DMS 273 treated with DMSO at 0.1 percent for 48 hours (cell line): ENCODE measurements at regions not wholly inside any gene's neighbourhood (a gene's known extent, or its start where the extent isn't known, plus 50 kb on each side); places are given as distances from the start of the nearest gene placed in this dataset.
"Not testable (repeated sequence)": the region's sequence is repeated elsewhere in the genome, so short reads cannot be mapped to it uniquely, and the experiment has no call there.

Experiments
- DNase-seq: peaks from one replicate; lab custom pipeline; 2025; lab: John Stamatoyannopoulos, UW

DNA sequence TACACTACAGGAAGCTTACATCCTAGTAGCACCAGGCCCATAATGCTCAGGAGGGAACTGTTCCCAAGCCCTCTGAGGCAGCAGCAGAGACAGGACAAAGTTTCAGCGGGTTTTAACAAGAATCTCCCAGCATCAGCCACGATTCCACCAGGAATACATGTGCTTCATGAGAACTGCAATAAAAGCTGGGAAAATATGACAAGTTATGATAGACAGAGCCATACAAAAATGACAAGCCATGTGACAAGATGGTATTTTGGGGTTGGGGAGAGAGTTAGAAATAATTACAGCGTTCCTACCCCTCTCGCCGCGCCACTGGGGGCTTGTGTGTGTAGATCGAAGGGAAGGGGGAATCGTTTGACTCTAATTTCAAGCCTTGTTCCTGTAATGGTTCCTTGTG lies 112.7 kb upstream of the CTBP2 start:
- DNase-seq: no peak

DNA sequence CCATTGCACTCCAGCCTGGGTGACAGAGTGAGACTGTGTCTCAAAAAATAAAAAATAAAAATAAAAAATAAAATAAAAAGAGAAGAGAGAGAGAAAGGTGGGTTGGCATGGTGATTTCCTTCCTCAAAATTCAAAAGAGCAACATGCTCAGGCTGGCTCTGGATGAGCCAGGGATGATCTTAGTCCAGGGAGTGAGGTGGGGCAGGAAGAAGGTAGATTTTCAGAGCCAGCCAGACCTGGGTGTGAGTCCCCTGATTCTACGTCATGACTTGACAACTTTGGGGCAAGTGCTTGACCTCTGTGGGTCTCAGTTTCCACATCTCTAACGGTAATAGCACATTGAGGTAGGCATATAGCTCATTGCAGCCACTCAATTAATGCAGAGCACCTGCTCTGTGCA lies 109.4 kb upstream of the CTBP2 start:
- DNase-seq: no peak

GRCh38 chr10:125266966-125267365 lies 106.6 kb upstream of the CTBP2 start:
- no peak for DNase-seq

GRCh38 chr10:125266541-125266940 lies 106.2 kb upstream of the CTBP2 start:
- DNase-seq: no peak

DNA sequence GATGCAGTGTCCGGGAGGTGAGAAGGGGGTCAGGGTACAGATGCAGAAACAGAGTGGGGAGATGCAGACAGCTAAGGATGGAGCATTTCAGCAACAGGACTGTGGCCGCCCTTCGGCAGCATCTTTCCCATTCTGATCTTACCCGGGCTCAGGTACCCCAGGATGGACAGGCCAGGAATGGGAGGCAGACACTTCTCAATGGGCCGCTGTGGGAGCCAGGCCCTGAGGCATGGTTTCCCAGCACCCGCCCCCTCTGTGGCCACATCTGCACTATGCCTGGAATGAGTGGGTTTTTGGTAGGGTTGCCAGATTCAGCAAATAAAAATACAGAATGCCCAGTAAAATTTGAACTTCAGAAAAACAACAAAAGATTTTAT lies 105.2 kb upstream of the CTBP2 start:
- DNase-seq: no peak

DNA sequence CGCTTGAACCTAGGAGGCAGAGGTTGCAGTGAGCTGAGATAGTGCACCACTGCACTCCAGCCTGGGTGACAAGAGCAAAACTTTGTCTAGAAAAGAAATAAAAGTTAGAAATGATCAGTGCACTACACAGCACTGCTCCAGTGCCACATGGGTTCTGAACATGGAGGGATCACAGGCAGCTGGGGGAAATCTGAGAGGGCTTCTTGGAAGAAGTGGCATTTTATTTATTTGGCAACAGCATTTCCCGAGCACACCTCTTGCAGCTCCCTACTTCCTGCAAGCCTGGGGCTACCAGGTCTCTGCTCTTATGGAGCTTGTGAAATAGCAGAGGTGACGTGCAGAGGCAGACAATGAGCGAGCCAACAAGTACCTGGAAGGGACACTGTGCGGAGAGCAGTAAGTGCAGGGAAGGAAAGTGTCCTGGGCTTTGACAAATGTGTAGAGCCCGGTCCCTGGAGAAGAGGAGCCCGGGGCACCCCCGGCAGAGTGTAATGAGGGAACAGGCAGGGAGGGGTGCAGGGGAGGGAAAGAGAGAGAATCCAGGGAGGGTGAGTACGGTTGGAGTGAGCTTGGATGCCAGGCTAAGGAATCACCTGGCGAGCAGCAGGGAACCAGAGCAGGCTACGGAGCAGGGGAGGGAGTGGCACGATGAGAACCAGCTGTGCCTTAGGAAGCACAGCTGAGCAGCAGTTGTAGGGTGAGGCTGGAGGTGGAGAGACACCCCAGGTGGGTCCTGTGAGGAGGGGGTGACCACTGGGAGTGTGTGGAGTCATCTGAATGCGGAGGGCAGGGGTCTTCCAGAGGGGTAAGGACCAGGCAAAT lies 104.6 kb upstream of the CTBP2 start:
- no peak for DNase-seq

DNA sequence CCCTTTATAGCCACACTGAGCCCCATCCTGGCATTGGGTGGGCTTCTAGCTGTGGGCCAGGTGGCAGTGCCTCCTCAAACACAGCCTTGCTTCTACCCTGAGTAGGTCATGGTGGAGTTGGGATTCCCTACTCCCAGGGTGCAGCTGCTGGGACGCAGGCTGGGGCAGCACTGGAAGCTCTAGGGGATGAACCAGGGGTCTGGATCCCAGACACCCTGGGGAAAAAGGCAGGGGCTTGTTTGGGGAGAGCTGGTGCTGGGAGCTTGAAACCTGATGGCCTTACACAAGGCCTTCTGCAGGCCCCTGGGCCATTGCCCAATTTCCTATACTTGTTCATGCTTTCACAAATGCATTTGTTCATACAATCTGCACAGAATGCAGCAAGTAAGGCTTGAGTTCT lies 103.7 kb upstream of the CTBP2 start:
- DNase-seq: no peak

DNA sequence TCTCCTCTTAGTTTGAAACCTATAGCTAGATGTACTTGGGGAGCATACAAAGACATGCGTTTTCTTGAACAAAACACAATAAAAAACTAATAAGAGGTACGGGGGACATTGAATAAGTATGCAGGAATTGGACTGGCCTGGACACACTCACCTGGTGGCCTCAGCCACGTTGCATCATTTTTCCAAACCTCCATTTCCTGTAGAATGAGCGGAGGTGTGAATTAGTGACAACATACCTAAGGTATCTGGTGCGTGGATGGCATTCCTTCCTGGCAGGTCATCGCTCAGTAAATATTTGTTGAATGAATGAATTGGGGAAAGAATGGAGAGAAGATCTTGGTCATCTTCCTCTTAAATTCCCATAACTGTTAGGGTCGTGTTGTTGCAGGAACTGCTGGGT lies 103.2 kb upstream of the CTBP2 start:
- no peak for DNase-seq

- no peak for DNase-seq
These were observed 102.6 kb upstream of the CTBP2 start for GRCh38 chr10:125262920-125263319.

- no peak for DNase-seq
These were observed 102.0 kb upstream of the CTBP2 start for GRCh38 chr10:125262409-125262808.

DNA sequence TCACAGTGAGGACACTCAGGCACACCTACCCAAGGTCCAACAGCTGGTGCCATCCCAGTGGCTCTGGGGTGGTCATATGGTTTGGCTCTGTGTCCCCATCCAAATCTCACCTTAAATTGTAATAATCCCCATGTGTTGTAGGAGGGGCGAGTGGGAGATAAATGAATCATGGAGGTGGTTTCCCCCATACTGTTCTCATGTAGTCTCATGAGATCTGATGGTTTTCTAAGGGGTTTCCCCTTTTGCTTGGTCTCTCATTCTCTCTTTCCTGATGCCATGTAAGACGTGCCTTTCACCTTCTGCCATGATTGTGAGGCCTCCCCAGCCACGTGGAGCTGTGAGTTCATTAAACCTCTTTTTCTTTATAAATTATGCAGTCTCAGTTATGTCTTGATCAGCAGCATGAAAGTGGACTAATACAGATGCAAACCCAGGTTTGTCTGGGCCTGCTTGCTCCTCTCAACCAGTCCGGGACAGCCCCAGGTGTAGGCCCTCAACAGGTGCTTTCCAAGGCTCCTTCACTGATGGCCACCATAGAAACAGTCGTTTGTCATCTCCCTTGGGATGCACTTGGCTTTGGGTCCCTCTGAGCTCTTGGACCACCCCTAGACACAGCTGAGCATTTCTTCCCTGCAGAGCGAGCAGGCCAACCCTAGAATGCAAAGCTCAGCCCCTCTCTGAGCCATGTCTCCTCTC lies 101.3 kb upstream of the CTBP2 start:
- DNase-seq: no peak

DNA sequence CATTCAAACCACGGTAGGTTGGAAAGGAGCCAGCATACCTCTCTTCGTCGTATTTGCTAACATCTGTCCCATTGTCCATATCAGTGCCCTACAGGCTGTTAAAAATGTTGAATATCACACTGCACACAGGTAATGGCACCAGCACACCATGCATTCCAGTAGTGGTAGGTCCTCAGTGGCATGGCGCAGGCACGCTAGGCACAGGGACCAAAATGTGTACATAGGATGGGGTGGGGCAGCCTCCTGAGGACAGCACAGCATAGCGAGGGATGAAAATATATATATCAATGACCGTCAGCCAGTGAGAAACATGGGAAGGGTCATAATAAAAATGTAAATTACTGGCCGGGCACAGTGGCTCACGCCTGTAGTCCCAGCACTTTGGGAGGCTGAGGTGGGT lies 99.9 kb upstream of the CTBP2 start:
- no peak for DNase-seq

- DNase-seq: no peak
These were observed 99.3 kb upstream of the CTBP2 start for GRCh38 chr10:125259651-125260050.

DNA sequence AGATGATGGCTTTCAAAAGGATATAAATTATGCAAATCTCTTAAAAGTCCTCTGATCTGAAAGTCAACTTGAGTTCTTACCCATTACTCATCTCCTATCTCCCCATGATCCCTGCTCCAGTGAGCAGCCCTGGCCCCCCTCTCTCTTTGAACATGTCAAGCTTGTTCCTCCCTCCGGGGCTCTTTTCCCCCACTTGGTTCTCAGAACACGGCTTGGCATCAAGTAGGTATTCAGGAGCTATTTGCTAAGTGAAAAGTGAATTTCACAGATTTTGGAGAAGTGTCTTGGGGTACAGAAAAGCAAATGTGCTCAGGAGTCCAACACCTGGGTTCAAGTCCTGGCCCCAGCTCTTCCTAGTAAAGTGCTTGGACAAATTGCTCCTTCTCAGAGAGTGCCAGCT lies 98.3 kb upstream of the CTBP2 start:
- DNase-seq: no peak

DNA sequence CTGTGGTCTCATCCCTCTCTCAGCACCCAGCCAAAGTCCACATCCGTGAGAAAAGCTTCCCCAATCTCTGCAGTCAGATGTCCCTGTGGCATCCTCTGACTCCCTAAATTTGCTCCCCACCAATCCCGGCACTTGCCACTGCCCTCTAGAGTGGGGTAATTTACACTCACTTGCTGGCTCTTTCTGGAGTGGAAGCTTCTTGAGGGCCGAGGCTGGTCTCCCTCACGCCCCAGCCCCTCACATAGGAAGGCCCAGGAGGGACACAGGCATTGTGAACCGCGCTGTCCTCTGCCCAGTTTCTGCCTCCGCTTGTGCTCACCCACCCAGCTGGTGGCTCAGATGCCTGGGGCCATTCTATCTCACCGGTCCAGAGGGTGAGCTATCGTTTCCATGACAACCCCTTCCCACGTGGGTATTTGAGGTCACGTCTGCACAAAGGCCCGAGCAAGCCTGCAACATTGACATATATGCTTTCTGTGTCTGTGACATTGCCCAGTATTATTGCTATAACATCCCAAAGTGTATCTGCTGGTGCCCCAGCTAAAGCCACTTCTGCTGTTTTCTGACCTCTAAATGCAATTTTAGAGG lies 97.3 kb upstream of the CTBP2 start:
- no peak for DNase-seq

DNA sequence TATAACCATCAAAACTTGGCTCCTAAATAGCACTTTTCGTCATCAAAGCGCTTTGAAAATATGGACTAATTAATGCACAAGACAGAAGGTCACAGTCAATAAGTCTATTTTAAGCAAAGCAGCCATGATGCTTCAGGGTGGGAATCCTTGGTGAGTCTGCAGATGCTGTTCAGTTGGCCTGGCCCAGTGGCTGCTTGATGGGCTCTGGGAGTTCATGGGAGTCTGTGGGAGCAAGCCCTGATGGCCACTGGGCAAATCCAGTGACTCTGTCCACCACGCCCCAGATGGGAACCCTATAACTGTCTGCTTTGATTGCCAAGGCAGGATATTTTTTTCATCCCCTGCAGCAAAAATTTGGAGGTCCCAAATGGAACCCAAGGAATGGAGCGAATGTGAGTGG lies 95.7 kb upstream of the CTBP2 start:
- no peak for DNase-seq

DNA sequence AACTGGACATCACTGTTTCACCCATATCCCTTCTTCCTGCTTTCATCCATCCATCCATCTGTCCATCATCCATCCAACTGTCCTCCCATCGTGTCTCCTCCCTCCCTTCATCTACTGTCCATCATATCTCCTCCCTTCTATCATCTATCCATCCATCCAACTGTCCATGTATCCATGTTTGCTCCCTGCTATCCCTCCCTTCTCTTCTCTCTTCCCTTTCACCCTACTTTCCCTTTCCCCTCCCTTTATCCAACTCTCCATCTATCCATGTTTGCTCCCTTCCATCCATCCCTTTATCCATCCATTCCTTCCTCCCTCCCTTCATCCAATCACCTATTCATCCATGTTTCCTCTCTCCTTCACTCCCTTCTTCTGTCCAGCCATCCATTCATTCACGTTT lies 92.6 kb upstream of the CTBP2 start:
- no peak for DNase-seq

GRCh38 chr10:125250834-125251233 lies 90.5 kb upstream of the CTBP2 start:
- not testable (repeated sequence) for DNase-seq

DNA sequence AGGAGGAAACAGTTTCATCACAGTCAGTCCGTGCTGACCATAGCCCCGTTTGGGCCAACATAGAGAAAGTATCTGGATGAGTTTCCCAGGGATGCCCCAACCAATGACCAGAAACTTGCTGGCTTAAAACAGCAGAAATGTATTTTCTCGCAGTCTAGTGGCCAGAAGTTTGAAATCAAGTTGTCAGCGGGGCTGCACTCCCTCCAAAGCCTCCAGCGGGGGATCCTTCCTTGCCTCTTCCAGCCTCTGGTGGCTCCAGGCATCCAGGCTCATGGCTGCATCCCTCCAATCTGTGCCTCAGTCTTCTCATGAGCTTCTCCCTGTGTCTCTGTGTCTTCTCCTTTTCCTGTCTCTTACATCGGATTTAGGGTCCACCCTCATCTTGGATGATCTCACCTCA lies 89.6 kb upstream of the CTBP2 start:
- no peak for DNase-seq

DNA sequence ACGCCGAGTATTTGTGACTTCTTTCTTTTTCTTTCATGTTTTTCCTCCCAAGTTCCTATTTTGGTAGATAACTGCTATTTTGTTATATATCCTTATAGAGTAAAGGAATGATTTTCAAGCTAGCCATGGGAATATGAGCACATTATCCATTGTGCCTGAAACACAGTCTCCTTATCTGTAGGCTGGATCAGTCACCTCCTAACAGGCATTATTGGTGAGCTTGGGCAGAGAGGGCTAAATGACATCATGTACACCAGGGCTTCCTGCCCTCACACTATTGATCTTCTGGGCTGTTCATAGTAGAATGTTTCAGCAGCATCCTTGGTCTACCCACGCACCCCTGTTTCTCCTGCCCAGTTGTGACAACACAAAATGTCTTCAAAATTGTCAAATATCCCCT lies 88.1 kb upstream of the CTBP2 start:
- DNase-seq: no peak

- no peak for DNase-seq
These were observed 87.2 kb upstream of the CTBP2 start for GRCh38 chr10:125247576-125247975.

DNA sequence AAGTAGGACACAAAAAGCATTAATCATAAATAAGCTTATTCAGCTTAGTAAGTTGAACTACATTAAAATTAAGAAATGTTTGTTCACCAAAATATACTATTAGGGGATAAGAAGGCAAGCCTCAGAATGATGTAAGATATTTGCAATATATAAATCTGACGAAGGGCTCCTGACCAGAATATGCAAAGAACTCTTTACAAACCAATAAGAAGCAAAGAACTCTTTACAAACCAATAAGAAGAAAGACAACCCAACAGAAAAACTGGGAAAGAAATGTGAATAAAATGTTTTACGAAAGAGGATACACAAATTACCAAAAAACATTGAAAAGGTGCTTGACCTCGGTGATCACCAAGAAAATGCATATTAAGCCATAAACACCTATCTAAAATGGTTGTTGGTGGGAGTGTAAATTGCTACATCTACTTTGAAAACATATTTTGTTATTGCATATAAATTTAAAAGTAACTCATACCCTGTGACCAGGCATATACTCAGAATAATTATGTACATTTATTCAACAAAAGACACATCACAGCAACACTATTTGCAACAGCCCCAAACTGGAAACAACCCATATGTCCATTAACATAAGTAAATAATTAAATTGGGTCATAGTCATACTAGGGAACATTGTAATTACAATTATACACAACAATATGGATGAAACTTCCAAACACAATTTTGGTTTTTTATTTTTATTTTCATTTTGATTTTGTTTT lies 83.3 kb upstream of the CTBP2 start:
- DNase-seq: no peak

DNA sequence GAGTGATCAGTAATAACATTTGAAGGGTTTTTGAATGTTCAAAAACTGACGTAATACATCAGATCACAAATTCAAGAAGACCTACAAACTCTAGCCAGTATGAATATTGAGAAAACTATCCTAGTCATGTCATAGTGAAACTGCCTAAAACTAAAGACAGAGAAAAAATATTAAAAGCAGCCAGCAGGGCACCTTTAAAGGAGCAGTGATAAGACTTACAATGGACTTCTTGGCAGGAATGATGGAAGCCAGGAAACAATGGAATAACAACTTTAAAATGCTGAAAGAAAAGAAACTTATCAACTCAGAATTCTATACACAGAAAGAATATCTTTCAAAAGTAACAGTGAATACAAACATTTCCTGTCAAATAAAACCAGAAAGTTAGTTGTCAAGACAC lies 78.3 kb upstream of the CTBP2 start:
- DNase-seq: no peak
